Mesenchymal stem cell (in vitro differentiated cells and primary cell): ENCODE measurements at regions not wholly inside any gene's neighbourhood (a gene's known extent, or its start where the extent isn't known, plus 50 kb on each side); places are given as distances from the start of the nearest gene placed in this dataset.

Experiments
- DNase-seq: peaks from one replicate; pipeline ENCODE4 v3.0.0-alpha.2; 2013
- H2AFZ ChIP-seq: one replicate; pipeline ENCODE4 v1.6.1; 2013; ENCODE audit warnings: low read depth, mild to moderate bottlenecking, control low read depth, inconsistent platforms, low read length, moderate library complexity
- H2AK5ac ChIP-seq: 2 replicates; pipeline ENCODE4 v1.6.1; 2013; ENCODE audit warnings: low read length, moderate library complexity, mild to moderate bottlenecking, inconsistent platforms; ENCODE audit not compliant: severe bottlenecking
- H2BK120ac ChIP-seq: one replicate; pipeline ENCODE4 v1.6.1; 2013; ENCODE audit warnings: low read depth, mild to moderate bottlenecking, inconsistent platforms, low read length, moderate library complexity
- H2BK12ac ChIP-seq, 2 experiments: one replicate each; pipeline ENCODE4 v1.6.1; 2013; ENCODE audit warnings: inconsistent platforms in 2 of 2, low read length in 2 of 2, mild to moderate bottlenecking in 2 of 2, moderate library complexity in 2 of 2, control low read depth in 1 of 2
- H2BK15ac ChIP-seq: one replicate; pipeline ENCODE4 v1.6.1; 2013; ENCODE audit warnings: mild to moderate bottlenecking, low read depth, inconsistent platforms; ENCODE audit not compliant: poor library complexity, severe bottlenecking
- H2BK5ac ChIP-seq: 2 replicates; pipeline ENCODE4 v1.6.1; 2013; ENCODE audit warnings: low read depth, mild to moderate bottlenecking, low read length, control low read depth, inconsistent platforms; ENCODE audit not compliant: poor library complexity, severe bottlenecking
- H3K14ac ChIP-seq, 2 experiments: one replicate each; pipeline ENCODE4 v1.6.1; 2013; ENCODE audit warnings: inconsistent platforms in 2 of 2, low read length in 2 of 2, control low read depth in 1 of 2, mild to moderate bottlenecking in 1 of 2, moderate library complexity in 1 of 2
- H3K18ac ChIP-seq, 2 experiments: one replicate each; pipeline ENCODE4 v1.6.1; 2013; ENCODE audit warnings: inconsistent platforms in 2 of 2, low read length in 2 of 2, control low read depth in 1 of 2, low read depth in 1 of 2, mild to moderate bottlenecking in 1 of 2
- H3K23ac ChIP-seq, 2 experiments: one replicate each; pipeline ENCODE4 v1.6.1; 2013; ENCODE audit warnings: inconsistent platforms in 2 of 2, low read length in 2 of 2, mild to moderate bottlenecking in 2 of 2, moderate library complexity in 2 of 2, control low read depth in 1 of 2
- H3K27ac ChIP-seq: 2 replicates; pipeline ENCODE4 v1.5.1; 2013; ENCODE audit warnings: mild to moderate bottlenecking, moderate library complexity, low read length, control low read depth, inconsistent platforms; ENCODE audit not compliant: poor library complexity, severe bottlenecking
- H3K27me3 ChIP-seq, 2 experiments: 2 replicates each; pipeline versions ENCODE4 v1.6.1 to v1.7.0; 2013; ENCODE audit warnings: low read length in 2 of 2, mild to moderate bottlenecking in 2 of 2, moderate library complexity in 2 of 2, control low read depth in 1 of 2, inconsistent platforms in 1 of 2; ENCODE audit not compliant: control insufficient read depth in 1 of 2, insufficient read depth in 1 of 2
- H3K36me3 ChIP-seq, 2 experiments: 2 replicates each; pipeline versions ENCODE4 v1.6.1 to v1.7.0; 2013; ENCODE audit warnings: low read length in 2 of 2, control low read depth in 1 of 2, inconsistent platforms in 1 of 2, low read depth in 1 of 2, mild to moderate bottlenecking in 1 of 2; ENCODE audit not compliant: insufficient read depth in 2 of 2, control insufficient read depth in 1 of 2
- H3K4ac ChIP-seq, 2 experiments: one replicate each; pipeline ENCODE4 v1.6.1; 2013; ENCODE audit warnings: inconsistent platforms in 2 of 2, low read length in 2 of 2, mild to moderate bottlenecking in 2 of 2, moderate library complexity in 2 of 2, control low read depth in 1 of 2, low read depth in 1 of 2
- H3K4me1 ChIP-seq: 2 replicates; pipeline ENCODE4 v1.6.1; 2013; ENCODE audit warnings: low read depth, low read length, control low read depth; ENCODE audit not compliant: control insufficient read depth, insufficient read depth
- H3K4me2 ChIP-seq: 2 replicates; pipeline ENCODE4 v1.6.1; 2013; ENCODE audit warnings: low read length, mild to moderate bottlenecking, inconsistent platforms; ENCODE audit not compliant: poor library complexity, severe bottlenecking
- H3K4me3 ChIP-seq, 2 experiments: 2 replicates each; pipeline versions ENCODE4 v1.5.1 to v1.7.0; 2013; ENCODE audit warnings: low read length in 2 of 2, mild to moderate bottlenecking in 2 of 2, control low read depth in 1 of 2, low read depth in 1 of 2; ENCODE audit not compliant: insufficient read depth in 1 of 2
- H3K79me1 ChIP-seq: replicated peaks from 2 replicates; pipeline ENCODE4 v1.6.1; 2013; ENCODE audit warnings: mild to moderate bottlenecking, control low read depth, low read length, inconsistent platforms; ENCODE audit not compliant: poor library complexity, severe bottlenecking
- H3K9ac ChIP-seq: 2 replicates; pipeline ENCODE4 v1.7.0; 2013; ENCODE audit warnings: mild to moderate bottlenecking, low read length, moderate library complexity
- H3K9me3 ChIP-seq: 2 replicates; pipeline ENCODE4 v1.7.0; 2013; ENCODE audit warnings: mild to moderate bottlenecking, low read length; ENCODE audit not compliant: control insufficient read depth
- H4K8ac ChIP-seq: one replicate; pipeline ENCODE4 v1.6.1; 2013; ENCODE audit warnings: inconsistent platforms, mild to moderate bottlenecking, low read length, moderate library complexity
- H4K91ac ChIP-seq: one replicate; pipeline ENCODE4 v1.6.1; 2013; ENCODE audit warnings: mild to moderate bottlenecking, low read length, inconsistent platforms
- WGBS: methylation state at CpG from one replicate; pipeline ENCODE4 v1.1.7; 2013; ENCODE audit warnings: mixed read lengths; 5-methylcytosine and 5-hydroxymethylcytosine counted together

DNA sequence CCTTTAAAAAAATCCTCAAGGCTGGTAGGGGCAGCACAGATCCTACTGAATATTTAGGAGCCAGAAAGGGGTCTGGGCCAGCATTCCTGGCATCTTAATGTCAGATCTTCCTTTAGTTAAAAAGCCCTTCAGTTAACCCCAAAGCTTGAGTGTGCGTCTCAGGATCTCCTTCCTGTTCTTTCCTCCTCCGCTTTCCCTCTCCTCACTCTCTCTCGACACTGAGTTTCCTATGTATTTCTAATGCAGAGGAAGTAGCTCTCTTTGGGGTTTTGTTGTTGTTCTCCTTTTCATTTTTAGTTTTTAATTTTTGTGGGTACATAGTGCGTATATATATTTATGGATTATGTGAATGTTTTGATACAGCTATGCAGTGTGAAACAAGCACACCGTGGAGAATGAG lies 109.9 kb upstream of the COPS8 start:
- H2BK12ac ChIP-seq: no peak overlapping the region
- H3K4me2 ChIP-seq: no peak overlapping the region
- no peak for DNase-seq
- H3K4ac ChIP-seq: no peak overlapping the region
- 93% methylated on average over 4 of the region's 5 CpGs for WGBS
- no peak overlapping the region for H2BK5ac ChIP-seq
- peaks cover 0 to 35% of the 10 kb centered on the region in 2 experiments for H3K27me3 ChIP-seq
- H3K79me1 ChIP-seq: no peaks in the 10 kb centered on the region
- no peaks in the 10 kb centered on the region for H3K9me3 ChIP-seq
- no peak overlapping the region for H3K14ac ChIP-seq
- no peak overlapping the region for H2AFZ ChIP-seq
- H3K4me3 ChIP-seq: no peak overlapping the region
- H3K18ac ChIP-seq: no peak overlapping the region
- H3K27ac ChIP-seq: no peak overlapping the region
- H4K8ac ChIP-seq: no peak overlapping the region
- no peak overlapping the region for H3K23ac ChIP-seq
- no peak overlapping the region for H4K91ac ChIP-seq
- H2BK120ac ChIP-seq: no peak overlapping the region
- no peak overlapping the region for H2AK5ac ChIP-seq
- H2BK15ac ChIP-seq: no peak overlapping the region
- H3K9ac ChIP-seq: no peak overlapping the region
- no peaks in the 10 kb centered on the region for H3K36me3 ChIP-seq
- no peaks in the 10 kb centered on the region for H3K4me1 ChIP-seq

DNA sequence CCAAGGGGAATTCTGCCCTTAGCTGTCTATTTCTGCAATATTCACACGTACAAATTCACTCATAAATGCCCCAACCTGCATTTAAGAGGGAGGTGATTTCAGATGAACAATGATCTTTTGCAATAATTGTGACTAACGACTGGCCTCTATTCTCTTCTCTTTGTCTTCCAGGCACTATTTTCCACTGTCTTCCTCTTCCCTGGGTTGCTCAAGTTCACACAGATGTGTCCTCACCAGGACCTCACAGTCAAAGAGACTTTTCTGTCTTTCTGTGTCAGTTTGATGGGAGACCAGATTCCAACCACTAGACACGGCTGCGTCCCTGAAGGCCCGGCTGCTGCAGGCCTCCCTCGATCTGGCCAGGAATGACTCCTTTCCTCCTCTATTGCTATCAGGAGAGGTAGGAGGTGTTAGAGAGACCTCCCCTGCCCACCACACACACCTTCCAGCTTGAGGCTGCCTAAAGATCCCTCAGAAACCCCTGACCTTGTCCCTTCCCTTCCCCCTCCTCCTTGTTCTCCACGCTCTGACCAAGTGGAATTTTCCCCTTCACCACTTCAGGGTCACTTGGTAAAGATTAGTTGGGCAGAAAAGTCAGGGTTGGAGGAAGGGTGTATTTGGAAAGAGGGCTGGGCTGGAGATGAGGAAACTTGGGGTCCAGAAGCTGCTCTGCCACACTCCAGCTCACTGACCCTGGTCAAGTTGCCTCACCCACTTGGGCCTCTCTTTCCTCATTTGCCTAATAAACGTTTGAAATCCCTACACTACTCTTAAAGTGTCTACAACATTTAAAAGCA lies 109.2 kb upstream of the COPS8 start:
- Histone ChIP-seq H2AK5ac (no peak overlapping the region), H3K14ac (no peak overlapping the region), H3K4me3 (no peak overlapping the region), H3K18ac (no peak overlapping the region), H3K27ac (no peak overlapping the region), H3K36me3 (no peaks in the 10 kb centered on the region), H4K8ac (no peak overlapping the region), H3K23ac (peak overlapping the region in 1 of 2 experiments; percentile 9), H4K91ac (no peak overlapping the region), H2AFZ (no peak overlapping the region), H3K4me1 (no peaks in the 10 kb centered on the region), H2BK12ac (no peak overlapping the region), H3K9me3 (no peaks in the 10 kb centered on the region), H3K4me2 (no peak overlapping the region), H2BK120ac (no peak overlapping the region), H3K27me3 (peaks cover 0 to 39% of the 10 kb centered on the region in 2 experiments), H3K4ac (no peak overlapping the region), H2BK15ac (no peak overlapping the region), H3K79me1 (no peaks in the 10 kb centered on the region), H2BK5ac (no peak overlapping the region), H3K9ac (no peak overlapping the region)
- DNase-seq: no peak
- WGBS: 70% methylated on average over 2 of the region's 8 CpGs

GRCh38 chr2:236977063-236977851 lies 108.4 kb upstream of the COPS8 start:
- Histone ChIP-seq H2BK5ac (no peak overlapping the region), H3K4me1 (no peaks in the 10 kb centered on the region), H2BK12ac (no peak overlapping the region), H3K4ac (no peak overlapping the region), H4K8ac (no peak overlapping the region), H3K9ac (no peak overlapping the region), H4K91ac (no peak overlapping the region), H3K14ac (no peak overlapping the region), H2AFZ (no peak overlapping the region), H3K27me3 (peaks cover 0 to 43% of the 10 kb centered on the region in 2 experiments), H3K4me2 (no peak overlapping the region), H2AK5ac (no peak overlapping the region), H2BK15ac (no peak overlapping the region), H3K18ac (no peak overlapping the region), H3K9me3 (peaks cover under 1% of the 10 kb centered on the region), H2BK120ac (no peak overlapping the region), H3K23ac (no peak overlapping the region), H3K4me3 (no peak overlapping the region), H3K27ac (no peak overlapping the region), H3K36me3 (no peaks in the 10 kb centered on the region), H3K79me1 (no peaks in the 10 kb centered on the region)
- no peak for DNase-seq
- 93% methylated on average over 11 of the region's 11 CpGs for WGBS

- H3K79me1 ChIP-seq: no peaks in the 10 kb centered on the region
- H3K27ac ChIP-seq: no peak overlapping the region
- no peak overlapping the region for H3K14ac ChIP-seq
- H3K4ac ChIP-seq: no peak overlapping the region
- no peak overlapping the region for H4K91ac ChIP-seq
- peaks cover 7% of the 10 kb centered on the region for H3K9me3 ChIP-seq
- H2BK12ac ChIP-seq: no peak overlapping the region
- H2AFZ ChIP-seq: no peak overlapping the region
- no peak overlapping the region for H3K9ac ChIP-seq
- H3K36me3 ChIP-seq: no peaks in the 10 kb centered on the region
- H3K18ac ChIP-seq: no peak overlapping the region
- H2BK120ac ChIP-seq: no peak overlapping the region
- H3K23ac ChIP-seq: no peak overlapping the region
- H2AK5ac ChIP-seq: no peak overlapping the region
- no peaks in the 10 kb centered on the region for H3K4me1 ChIP-seq
- no peak overlapping the region for H3K4me3 ChIP-seq
- 95% methylated on average over 4 of the region's 7 CpGs for WGBS
- peaks cover 0 to 36% of the 10 kb centered on the region in 2 experiments for H3K27me3 ChIP-seq
- H4K8ac ChIP-seq: no peak overlapping the region
- DNase-seq: no peak
- H2BK15ac ChIP-seq: no peak overlapping the region
- no peak overlapping the region for H2BK5ac ChIP-seq
- H3K4me2 ChIP-seq: no peak overlapping the region
These were observed 107.8 kb upstream of the COPS8 start for GRCh38 chr2:236977852-236978398.
